HepG2 (cell line): ENCODE measurements at regions not wholly inside any gene's neighbourhood (a gene's known extent, or its start where the extent isn't known, plus 50 kb on each side); places are given as distances from the start of the nearest gene placed in this dataset.

Experiments
- ARNT2 ChIP-seq: sonication (generic); formaldehyde crosslinking; IDR thresholded peaks from 2 replicates; pipeline ENCODE4 v1.8.0; 2022; ENCODE audit warnings: mild to moderate bottlenecking, low read depth, missing genetic modification reagents, moderate library complexity
- CTCF ChIP-seq: sonication (generic); formaldehyde crosslinking; IDR thresholded peaks from 2 replicates; pipeline ENCODE4 v1.5.0; 2020; ENCODE audit warnings: mild to moderate bottlenecking, missing genetic modification reagents, moderate library complexity
- HMG20B ChIP-seq: conservative IDR thresholded peaks from 2 replicates; pipeline ENCODE4 v1.6.1; 2016; ENCODE audit warnings: missing genetic modification reagents, missing compliant biosample characterization
- NCOA2 ChIP-seq: sonication (generic); formaldehyde crosslinking; IDR thresholded peaks from 2 replicates; pipeline ENCODE4 v1.8.0; 2022; ENCODE audit warnings: inconsistent platforms
- SP2 ChIP-seq: sonication (generic); formaldehyde crosslinking; IDR thresholded peaks from 2 replicates; pipeline ENCODE4 v1.5.1; 2020; ENCODE audit warnings: mild to moderate bottlenecking, missing genetic modification reagents
- ZNF589 ChIP-seq: sonication (generic); formaldehyde crosslinking; conservative IDR thresholded peaks from 2 replicates; pipeline ENCODE4 v1.8.0; 2022; ENCODE audit warnings: mild to moderate bottlenecking, moderate library complexity, missing genetic modification reagents

DNA sequence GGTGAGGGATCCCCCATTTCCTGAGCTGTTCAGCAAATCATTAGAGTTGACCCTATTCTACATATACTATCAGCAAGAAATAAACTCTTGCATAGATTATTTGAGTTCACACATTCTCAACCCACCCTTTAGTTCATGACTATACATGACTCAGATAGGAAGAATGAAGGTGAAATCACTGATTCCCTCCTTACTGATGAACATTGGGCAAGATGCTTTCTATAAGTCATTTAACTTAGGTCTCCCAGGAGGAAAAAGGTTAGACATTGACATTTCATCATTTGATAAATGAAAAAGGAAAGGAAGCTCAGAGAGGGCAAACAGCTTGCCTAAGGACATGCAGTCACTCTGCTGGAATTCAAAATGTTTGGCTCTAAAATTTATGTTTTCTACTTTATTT is 408.0 kb downstream of the TMEM182 start:
- no peak for TF ChIP-seq NCOA2
- no peak for TF ChIP-seq CTCF
- TF ChIP-seq SP2: no peak
- TF ChIP-seq ARNT2 (CRISPR knock-in tag): no peak
- TF ChIP-seq ZNF589 (CRISPR knock-in tag): no peak
- TF ChIP-seq HMG20B (CRISPR knock-in tag): no peak
